Vagina (tissue), 2 donors: ENCODE measurements at regions not wholly inside any gene's neighbourhood (a gene's known extent, or its start where the extent isn't known, plus 50 kb on each side); places are given as distances from the start of the nearest gene placed in this dataset.

Experiments
- DNase-seq, 2 donors: peaks; one replicate each; pipeline ENCODE4 v3.0.0-alpha.2; 2017; ENCODE audit errors: extremely low spot score in 2 of 2
- H3K27ac ChIP-seq: fragments of 200-600 bp; sonication (generic); one replicate; pipeline ENCODE4 v1.5.1; 2019
- H3K27me3 ChIP-seq: fragments of 200-600 bp; sonication (generic); one replicate; pipeline ENCODE4 v1.5.1; 2019
- H3K36me3 ChIP-seq, 2 donors: fragments of 200-600 bp; sonication (generic); one replicate each; pipeline ENCODE4 v1.5.1; 2017 to 2019
- H3K4me1 ChIP-seq: fragments of 200-600 bp; sonication (generic); one replicate; pipeline ENCODE4 v1.5.1; 2019
- H3K4me3 ChIP-seq, 2 donors: fragments of 200-600 bp; sonication (generic); 1 replicate in 1 of 2; 2 replicates in 1 of 2; pipeline ENCODE4 v1.5.1; 2016 to 2019
- H3K9me3 ChIP-seq: fragments of 200-600 bp; sonication (generic); one replicate; pipeline ENCODE4 v1.5.1; 2019
- POLR2A ChIP-seq, 2 donors: fragments of 450-650 bp; IDR thresholded peaks; one replicate each; pipeline ENCODE4 v1.6.1; 2017; ENCODE audit warnings: antibody characterized with exemption in 2 of 2, mild to moderate bottlenecking in 2 of 2, moderate library complexity in 2 of 2
- POLR2AphosphoS5 ChIP-seq, 2 donors: sonication (generic); formaldehyde crosslinking; IDR thresholded peaks; one replicate each; pipeline ENCODE4 v1.9.0; 2017; ENCODE audit warnings: antibody characterized with exemption in 2 of 2, mild to moderate bottlenecking in 2 of 2, low read depth in 1 of 2; ENCODE audit not compliant: insufficient read depth in 1 of 2
- intact Hi-C: fragments of 100-400 bp; cut with DNase I; formaldehyde crosslinking; loops from one replicate; pipeline ENCODE4 v1.15.1; 2023
- TF ChIP-seq, protein P1 (sequence below), 3 experiments: fragments of 450-650 bp in 2 of 3; fragments of 200-600 bp in 1 of 3; sonication (generic) in 1 of 3; IDR thresholded peaks; one replicate each; pipeline ENCODE4 v1.5.1; 2017 to 2019; ENCODE audit warnings: antibody characterized with exemption in 3 of 3, mild to moderate bottlenecking in 2 of 3, moderate library complexity in 2 of 3

DNA sequence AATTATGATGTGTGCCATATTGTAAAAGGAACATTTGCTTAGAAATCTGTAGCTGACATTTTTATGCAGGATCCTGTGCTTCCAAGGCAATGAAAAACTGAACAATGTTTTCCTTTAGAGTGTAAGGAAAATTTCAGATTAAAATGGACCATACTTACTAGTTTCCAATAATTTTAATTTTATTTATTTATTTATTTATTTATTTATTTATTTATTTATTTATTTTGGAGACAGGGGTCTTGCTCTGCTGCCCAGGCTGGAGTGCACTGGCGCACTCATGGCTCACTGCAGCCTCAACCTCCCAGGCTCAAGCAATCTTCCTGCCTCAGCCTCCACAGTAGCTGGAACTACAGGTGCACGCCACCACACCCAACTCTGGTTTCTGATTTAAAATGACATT is 369.8 kb upstream of the HAND2 start:
- Histone ChIP-seq H3K27me3 (no peaks in the 10 kb centered on the region), H3K4me3 (no peak overlapping the region), H3K36me3 (no peaks in the 10 kb centered on the region), H3K4me1 (no peaks in the 10 kb centered on the region), H3K27ac (no peak overlapping the region), H3K9me3 (no peaks in the 10 kb centered on the region)
- no peak for DNase-seq
- TF ChIP-seq POLR2AphosphoS5 (IDR thresholded peaks at IDR 0.05; ENCODE audit: insufficient read depth in 1 of 2, low read depth in 1 of 2) (no peak), POLR2A (IDR thresholded peaks at IDR 0.05) (no peak)
- TF ChIP-seq, protein P1, sequence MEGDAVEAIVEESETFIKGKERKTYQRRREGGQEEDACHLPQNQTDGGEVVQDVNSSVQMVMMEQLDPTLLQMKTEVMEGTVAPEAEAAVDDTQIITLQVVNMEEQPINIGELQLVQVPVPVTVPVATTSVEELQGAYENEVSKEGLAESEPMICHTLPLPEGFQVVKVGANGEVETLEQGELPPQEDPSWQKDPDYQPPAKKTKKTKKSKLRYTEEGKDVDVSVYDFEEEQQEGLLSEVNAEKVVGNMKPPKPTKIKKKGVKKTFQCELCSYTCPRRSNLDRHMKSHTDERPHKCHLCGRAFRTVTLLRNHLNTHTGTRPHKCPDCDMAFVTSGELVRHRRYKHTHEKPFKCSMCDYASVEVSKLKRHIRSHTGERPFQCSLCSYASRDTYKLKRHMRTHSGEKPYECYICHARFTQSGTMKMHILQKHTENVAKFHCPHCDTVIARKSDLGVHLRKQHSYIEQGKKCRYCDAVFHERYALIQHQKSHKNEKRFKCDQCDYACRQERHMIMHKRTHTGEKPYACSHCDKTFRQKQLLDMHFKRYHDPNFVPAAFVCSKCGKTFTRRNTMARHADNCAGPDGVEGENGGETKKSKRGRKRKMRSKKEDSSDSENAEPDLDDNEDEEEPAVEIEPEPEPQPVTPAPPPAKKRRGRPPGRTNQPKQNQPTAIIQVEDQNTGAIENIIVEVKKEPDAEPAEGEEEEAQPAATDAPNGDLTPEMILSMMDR (IDR thresholded peaks at IDR 0.05) = no peak
- intact Hi-C loops = no loop called here

DNA sequence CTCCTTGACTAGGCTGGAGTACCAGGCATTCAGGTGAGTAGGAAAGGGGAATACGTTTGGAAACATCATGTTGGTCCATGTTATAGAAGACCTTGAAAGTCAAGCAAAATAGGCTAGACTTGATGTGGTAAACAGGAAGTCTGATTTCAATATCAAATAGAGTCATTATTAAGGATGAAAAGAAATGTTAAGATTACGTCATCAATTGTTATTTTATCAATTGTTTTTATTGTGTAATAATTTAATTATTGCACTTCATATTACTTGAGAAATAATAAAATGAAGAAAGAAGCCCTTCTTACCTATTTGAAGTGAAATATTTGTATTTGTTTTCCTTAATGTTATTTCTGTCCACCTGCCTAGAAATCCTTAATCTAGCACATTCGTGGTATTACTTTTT is 361.0 kb upstream of the HAND2 start:
- Histone ChIP-seq H3K4me3 (no peak overlapping the region), H3K4me1 (no peaks in the 10 kb centered on the region), H3K27me3 (no peaks in the 10 kb centered on the region), H3K36me3 (no peaks in the 10 kb centered on the region), H3K27ac (no peak overlapping the region), H3K9me3 (no peaks in the 10 kb centered on the region)
- DNase-seq = no peak
- TF ChIP-seq, protein P1 (IDR thresholded peaks at IDR 0.05) = no peak
- TF ChIP-seq POLR2AphosphoS5 (IDR thresholded peaks at IDR 0.05; ENCODE audit: insufficient read depth in 1 of 2, low read depth in 1 of 2) = no peak
- TF ChIP-seq POLR2A (IDR thresholded peaks at IDR 0.05) = no peak
- intact Hi-C loops = no loop called here

DNA sequence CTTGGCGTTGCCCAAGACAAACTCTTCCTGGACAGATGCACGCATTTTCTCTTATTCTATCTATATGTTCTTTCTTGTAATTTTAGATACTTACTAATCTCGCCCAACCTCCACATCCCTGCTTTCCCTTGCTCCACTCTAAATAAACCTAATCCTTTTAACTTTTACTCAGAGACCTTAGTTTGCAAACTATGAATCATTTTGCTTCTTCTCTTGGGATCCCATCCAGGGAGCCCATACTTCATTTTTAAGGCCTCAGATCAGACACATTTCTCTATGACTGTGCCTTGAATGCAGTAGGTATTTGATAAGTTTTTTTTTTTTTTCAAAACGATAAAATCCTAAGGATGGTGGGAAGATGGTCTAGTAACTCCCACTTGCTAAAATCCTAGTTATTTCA is 353.8 kb upstream of the HAND2 start:
- TF ChIP-seq, protein P1 (IDR thresholded peaks at IDR 0.05) = no peak
- no peak for TF ChIP-seq POLR2A (IDR thresholded peaks at IDR 0.05)
- no peak for TF ChIP-seq POLR2AphosphoS5 (IDR thresholded peaks at IDR 0.05; ENCODE audit: insufficient read depth in 1 of 2, low read depth in 1 of 2)
- intact Hi-C loops = no loop called here
- Histone ChIP-seq H3K27ac (no peak overlapping the region), H3K4me1 (peaks cover 3% of the 10 kb centered on the region), H3K4me3 (no peak overlapping the region), H3K27me3 (no peaks in the 10 kb centered on the region), H3K36me3 (no peaks in the 10 kb centered on the region), H3K9me3 (no peaks in the 10 kb centered on the region)
- no peak for DNase-seq

DNA sequence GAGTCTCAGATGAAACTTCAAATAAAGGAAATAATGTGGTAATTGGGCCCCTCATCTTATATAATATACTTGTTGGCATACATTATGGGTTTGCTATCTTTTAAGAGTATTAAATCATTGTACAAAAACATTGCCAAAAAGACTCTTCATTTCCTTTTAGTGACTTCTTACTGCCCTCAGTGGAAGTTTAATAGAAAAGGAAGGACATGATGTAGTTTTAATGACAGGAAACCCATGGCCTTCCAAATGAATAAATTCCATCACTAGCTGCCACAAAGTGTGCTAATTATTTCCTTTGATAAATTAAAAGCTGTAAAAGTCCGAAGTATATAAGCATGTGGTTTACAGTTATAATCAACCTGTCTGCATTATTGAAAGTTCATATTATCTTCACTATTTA is 350.9 kb upstream of the HAND2 start:
- H3K4me1 ChIP-seq = peaks cover 7% of the 10 kb centered on the region
- TF ChIP-seq POLR2A (IDR thresholded peaks at IDR 0.05) = no peak
- TF ChIP-seq POLR2AphosphoS5 (IDR thresholded peaks at IDR 0.05; ENCODE audit: insufficient read depth in 1 of 2, low read depth in 1 of 2) = no peak
- TF ChIP-seq, protein P1 (IDR thresholded peaks at IDR 0.05) = no peak
- no peak overlapping the region for H3K27ac ChIP-seq
- no peaks in the 10 kb centered on the region for H3K27me3 ChIP-seq
- no peak for DNase-seq
- intact Hi-C loops = no loop called here
- H3K4me3 ChIP-seq = no peak overlapping the region
- no peaks in the 10 kb centered on the region for H3K36me3 ChIP-seq
- no peaks in the 10 kb centered on the region for H3K9me3 ChIP-seq

DNA sequence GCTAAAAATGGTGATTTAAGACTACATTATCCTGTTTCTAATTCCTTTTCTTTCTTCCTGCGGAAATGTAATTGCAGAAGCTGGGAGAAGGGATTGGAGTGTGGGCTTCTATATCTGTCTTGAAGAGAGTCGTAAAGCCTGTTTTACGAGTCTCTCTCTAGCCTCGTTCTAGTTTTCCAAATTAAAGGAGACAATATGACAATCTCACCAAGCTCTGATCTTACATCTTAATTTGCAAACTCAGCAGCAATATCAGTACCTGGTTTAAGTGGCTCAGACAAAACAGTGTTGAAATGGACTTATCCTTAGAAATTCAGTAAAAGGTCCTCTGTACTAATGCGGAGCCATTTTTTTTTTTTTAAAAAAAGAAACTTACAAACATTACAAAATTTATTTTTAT is 349.5 kb upstream of the HAND2 start:
- intact Hi-C loops = no loop called here
- H3K27ac ChIP-seq = no peak overlapping the region
- no peak for DNase-seq

More for the DNA sequence above, 349.5 kb upstream of the HAND2 start:
- Histone ChIP-seq H3K4me3 (no peak overlapping the region), H3K9me3 (no peaks in the 10 kb centered on the region), H3K4me1 (peaks cover 7% of the 10 kb centered on the region), H3K36me3 (no peaks in the 10 kb centered on the region), H3K27me3 (no peaks in the 10 kb centered on the region)
- TF ChIP-seq, protein P1 (IDR thresholded peaks at IDR 0.05) = no peak
- TF ChIP-seq POLR2A (IDR thresholded peaks at IDR 0.05) = no peak
- TF ChIP-seq POLR2AphosphoS5 (IDR thresholded peaks at IDR 0.05; ENCODE audit: insufficient read depth in 1 of 2, low read depth in 1 of 2) = no peak
